ENCODE measurements at regions not wholly inside any gene's neighbourhood (a gene's known extent, or its start where the extent isn't known, plus 50 kb on each side); places are given as distances from the start of the nearest gene placed in this dataset.

- H3K4me1 ChIP-seq (ENCODE audit: control insufficient read depth in 1 of 2, insufficient read depth in 2 of 2, low read length in 2 of 2): peaks cover 0 to 6% of the 10 kb centered on the region in 2 experiments; a peak in 1 of 4 replicates
- H3K9ac ChIP-seq (ENCODE audit: low read length): no peak overlapping the region
- intact Hi-C loops (cut with micrococcal nuclease): no loop called here
- H3K9me2 ChIP-seq (ENCODE audit: insufficient read depth): no peaks in the 10 kb centered on the region
- no peak overlapping the region for H2AFZ ChIP-seq (ENCODE audit: low read depth, low read length, poor library complexity, severe bottlenecking)
- no peaks in the 10 kb centered on the region; the same call in 1 of the 2 replicates for H3K27me3 ChIP-seq (ENCODE audit: insufficient read depth, low read length)
- peak; percentile 84 for ATAC-seq
- no peaks in the 10 kb centered on the region for H3K79me2 ChIP-seq (ENCODE audit: insufficient read depth, low read length)
- H3K4me3 ChIP-seq (replicated peaks in 1 of 2; ENCODE audit: low read depth in 1 of 2, low read length in 2 of 2): no peak overlapping the region
- BruUV-seq (replicated peaks): no TSS peak
- RAD21 ChIA-PET (ENCODE audit: low non-redundant PET in 1 of 2, low total read pairs in 2 of 2, uncharacterized antibody in 2 of 2, unreplicated experiment in 2 of 2): no interaction called here
- peaks cover 4 to 15% of the 10 kb centered on the region in 2 experiments; a peak in 3 of 4 replicates for H3K9me3 ChIP-seq (ENCODE audit: control insufficient read depth in 1 of 2, insufficient read depth in 1 of 2, low read depth in 1 of 2, low read length in 2 of 2)
- POLR2A ChIA-PET: no interaction called here
- CTCF ChIA-PET: interaction anchor here (1.0 kb wide), 1 partner anchor 390 kb away, joined by 3 read pairs; no protein-coding TSS in a partner anchor
- H4K20me1 ChIP-seq (ENCODE audit: insufficient read depth): no peaks in the 10 kb centered on the region
- TF ChIP-seq POLR2A (IDR thresholded peaks at IDR 0.05; ENCODE audit: borderline replicate concordance, extremely low read depth, insufficient read depth, insufficient read length) (peak; percentile 84), JUND (IDR thresholded peaks at IDR 0.05) (no peak), ZNF274 (IDR thresholded peaks at IDR 0.05; ENCODE audit: low read depth, low read length) (no peak), RAD21 (IDR thresholded peaks at IDR 0.05; ENCODE audit: low read depth) (peak; percentile 54), EGR1 (IDR thresholded peaks at IDR 0.05; ENCODE audit: low read depth) (no peak), CEBPB (IDR thresholded peaks at IDR 0.05; ENCODE audit: low read depth) (no peak), YY1 (IDR thresholded peaks at IDR 0.05; ENCODE audit: extremely low read depth, insufficient replicate concordance, low read depth, low read length) (peak; percentile 44), ATF3 (IDR thresholded peaks at IDR 0.05) (no peak), POLR2AphosphoS5 (IDR thresholded peaks at IDR 0.05; ENCODE audit: low read depth, low read length) (no peak), ZFX (IDR thresholded peaks at IDR 0.05) (no peak), CBX3 (IDR thresholded peaks at IDR 0.05; ENCODE audit: low read depth) (no peak), ELF1 (IDR thresholded peaks at IDR 0.05; ENCODE audit: borderline replicate concordance, low read depth) (no peak), SRF (IDR thresholded peaks at IDR 0.05; ENCODE audit: low read depth) (no peak), FOSL1 (IDR thresholded peaks at IDR 0.05; ENCODE audit: low read depth) (no peak)
- TF ChIP-seq, protein P1, sequence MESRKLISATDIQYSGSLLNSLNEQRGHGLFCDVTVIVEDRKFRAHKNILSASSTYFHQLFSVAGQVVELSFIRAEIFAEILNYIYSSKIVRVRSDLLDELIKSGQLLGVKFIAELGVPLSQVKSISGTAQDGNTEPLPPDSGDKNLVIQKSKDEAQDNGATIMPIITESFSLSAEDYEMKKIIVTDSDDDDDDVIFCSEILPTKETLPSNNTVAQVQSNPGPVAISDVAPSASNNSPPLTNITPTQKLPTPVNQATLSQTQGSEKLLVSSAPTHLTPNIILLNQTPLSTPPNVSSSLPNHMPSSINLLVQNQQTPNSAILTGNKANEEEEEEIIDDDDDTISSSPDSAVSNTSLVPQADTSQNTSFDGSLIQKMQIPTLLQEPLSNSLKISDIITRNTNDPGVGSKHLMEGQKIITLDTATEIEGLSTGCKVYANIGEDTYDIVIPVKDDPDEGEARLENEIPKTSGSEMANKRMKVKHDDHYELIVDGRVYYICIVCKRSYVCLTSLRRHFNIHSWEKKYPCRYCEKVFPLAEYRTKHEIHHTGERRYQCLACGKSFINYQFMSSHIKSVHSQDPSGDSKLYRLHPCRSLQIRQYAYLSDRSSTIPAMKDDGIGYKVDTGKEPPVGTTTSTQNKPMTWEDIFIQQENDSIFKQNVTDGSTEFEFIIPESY (IDR thresholded peaks at IDR 0.05; ENCODE audit: extremely low read depth, insufficient replicate concordance, low read length): no peak
- TF ChIP-seq, protein P2, sequence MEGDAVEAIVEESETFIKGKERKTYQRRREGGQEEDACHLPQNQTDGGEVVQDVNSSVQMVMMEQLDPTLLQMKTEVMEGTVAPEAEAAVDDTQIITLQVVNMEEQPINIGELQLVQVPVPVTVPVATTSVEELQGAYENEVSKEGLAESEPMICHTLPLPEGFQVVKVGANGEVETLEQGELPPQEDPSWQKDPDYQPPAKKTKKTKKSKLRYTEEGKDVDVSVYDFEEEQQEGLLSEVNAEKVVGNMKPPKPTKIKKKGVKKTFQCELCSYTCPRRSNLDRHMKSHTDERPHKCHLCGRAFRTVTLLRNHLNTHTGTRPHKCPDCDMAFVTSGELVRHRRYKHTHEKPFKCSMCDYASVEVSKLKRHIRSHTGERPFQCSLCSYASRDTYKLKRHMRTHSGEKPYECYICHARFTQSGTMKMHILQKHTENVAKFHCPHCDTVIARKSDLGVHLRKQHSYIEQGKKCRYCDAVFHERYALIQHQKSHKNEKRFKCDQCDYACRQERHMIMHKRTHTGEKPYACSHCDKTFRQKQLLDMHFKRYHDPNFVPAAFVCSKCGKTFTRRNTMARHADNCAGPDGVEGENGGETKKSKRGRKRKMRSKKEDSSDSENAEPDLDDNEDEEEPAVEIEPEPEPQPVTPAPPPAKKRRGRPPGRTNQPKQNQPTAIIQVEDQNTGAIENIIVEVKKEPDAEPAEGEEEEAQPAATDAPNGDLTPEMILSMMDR (IDR thresholded peaks at IDR 0.05 in 2 of 3, conservative IDR thresholded peaks at IDR 0.05 in 1 of 3; ENCODE audit: borderline replicate concordance in 1 of 3, insufficient read depth in 1 of 3, low read depth in 2 of 3, low read length in 2 of 3): peak in 2 of 3 experiments; percentile 24 to 31; a peak in 2 of 6 replicates
- TF ChIP-seq, protein P3, sequence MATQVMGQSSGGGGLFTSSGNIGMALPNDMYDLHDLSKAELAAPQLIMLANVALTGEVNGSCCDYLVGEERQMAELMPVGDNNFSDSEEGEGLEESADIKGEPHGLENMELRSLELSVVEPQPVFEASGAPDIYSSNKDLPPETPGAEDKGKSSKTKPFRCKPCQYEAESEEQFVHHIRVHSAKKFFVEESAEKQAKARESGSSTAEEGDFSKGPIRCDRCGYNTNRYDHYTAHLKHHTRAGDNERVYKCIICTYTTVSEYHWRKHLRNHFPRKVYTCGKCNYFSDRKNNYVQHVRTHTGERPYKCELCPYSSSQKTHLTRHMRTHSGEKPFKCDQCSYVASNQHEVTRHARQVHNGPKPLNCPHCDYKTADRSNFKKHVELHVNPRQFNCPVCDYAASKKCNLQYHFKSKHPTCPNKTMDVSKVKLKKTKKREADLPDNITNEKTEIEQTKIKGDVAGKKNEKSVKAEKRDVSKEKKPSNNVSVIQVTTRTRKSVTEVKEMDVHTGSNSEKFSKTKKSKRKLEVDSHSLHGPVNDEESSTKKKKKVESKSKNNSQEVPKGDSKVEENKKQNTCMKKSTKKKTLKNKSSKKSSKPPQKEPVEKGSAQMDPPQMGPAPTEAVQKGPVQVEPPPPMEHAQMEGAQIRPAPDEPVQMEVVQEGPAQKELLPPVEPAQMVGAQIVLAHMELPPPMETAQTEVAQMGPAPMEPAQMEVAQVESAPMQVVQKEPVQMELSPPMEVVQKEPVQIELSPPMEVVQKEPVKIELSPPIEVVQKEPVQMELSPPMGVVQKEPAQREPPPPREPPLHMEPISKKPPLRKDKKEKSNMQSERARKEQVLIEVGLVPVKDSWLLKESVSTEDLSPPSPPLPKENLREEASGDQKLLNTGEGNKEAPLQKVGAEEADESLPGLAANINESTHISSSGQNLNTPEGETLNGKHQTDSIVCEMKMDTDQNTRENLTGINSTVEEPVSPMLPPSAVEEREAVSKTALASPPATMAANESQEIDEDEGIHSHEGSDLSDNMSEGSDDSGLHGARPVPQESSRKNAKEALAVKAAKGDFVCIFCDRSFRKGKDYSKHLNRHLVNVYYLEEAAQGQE (IDR thresholded peaks at IDR 0.05; ENCODE audit: low read depth): no peak
- TF ChIP-seq, protein P4, sequence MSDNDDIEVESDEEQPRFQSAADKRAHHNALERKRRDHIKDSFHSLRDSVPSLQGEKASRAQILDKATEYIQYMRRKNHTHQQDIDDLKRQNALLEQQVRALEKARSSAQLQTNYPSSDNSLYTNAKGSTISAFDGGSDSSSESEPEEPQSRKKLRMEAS (IDR thresholded peaks at IDR 0.05): no peak
- DNase-seq (ENCODE audit: low read depth, low spot score): no peak
- no peaks in the 10 kb centered on the region for H3K36me3 ChIP-seq (ENCODE audit: control insufficient read depth in 1 of 2, insufficient read depth in 2 of 2, low read length in 2 of 2)
- H3K27ac ChIP-seq (ENCODE audit: low read depth, low read length): no peak overlapping the region
- H3K4me2 ChIP-seq (ENCODE audit: low read length): no peak overlapping the region; the same call in 1 of the 2 replicates
Measured at GRCh38 chr17:73820686-73821448, 176.6 kb upstream of the SDK2 start.

Measured in HCT116 (cell line).